OCI-LY1 (cell line): ENCODE measurements at regions not wholly inside any gene's neighbourhood (a gene's known extent, or its start where the extent isn't known, plus 50 kb on each side); places are given as distances from the start of the nearest gene placed in this dataset.

Experiments
- H2AFZ ChIP-seq: fragments of 200-600 bp; sonication (generic), shearing (Covaris generic); 2 replicates; pipeline ENCODE4 v1.6.0; 2014; ENCODE audit warnings: antibody characterized with exemption, mild to moderate bottlenecking, low read length
- H3F3A ChIP-seq: fragments of 200-600 bp; sonication (generic), shearing (Covaris generic); 2 replicates; pipeline ENCODE4 v1.6.0; 2014; ENCODE audit warnings: mild to moderate bottlenecking, antibody characterized with exemption, low read length, moderate library complexity; ENCODE audit not compliant: insufficient read depth
- H3K27ac ChIP-seq: fragments of 200-600 bp; sonication (generic); 2 replicates; pipeline ENCODE4 v1.5.1; 2014; ENCODE audit warnings: low read length, mixed run types, mild to moderate bottlenecking, low read depth; ENCODE audit not compliant: poor library complexity, severe bottlenecking
- H3K27me3 ChIP-seq: fragments of 200-600 bp; sonication (generic); 2 replicates; pipeline ENCODE4 v1.6.0; 2014; ENCODE audit warnings: antibody characterized with exemption, mild to moderate bottlenecking, low read length, moderate library complexity; ENCODE audit not compliant: insufficient read depth
- H3K36me3 ChIP-seq: fragments of 200-600 bp; sonication (generic); 2 replicates; pipeline ENCODE4 v1.6.1; 2014; ENCODE audit warnings: mild to moderate bottlenecking, antibody characterized with exemption, low read length, moderate library complexity, mixed read lengths; ENCODE audit not compliant: insufficient read depth
- H3K4me1 ChIP-seq: fragments of 200-600 bp; sonication (generic); 2 replicates; pipeline ENCODE4 v1.5.1; 2014; ENCODE audit warnings: mild to moderate bottlenecking, low read length, moderate library complexity; ENCODE audit not compliant: insufficient read depth, severe bottlenecking
- H3K4me2 ChIP-seq: fragments of 200-600 bp; sonication (generic), shearing (Covaris generic); 2 replicates; pipeline ENCODE4 v1.6.1; 2014; ENCODE audit warnings: low read length
- H3K4me3 ChIP-seq: fragments of 200-600 bp; sonication (generic); 2 replicates; pipeline ENCODE4 v1.5.1; 2014; ENCODE audit warnings: low read length, low read depth, mild to moderate bottlenecking, mixed read lengths; ENCODE audit not compliant: poor library complexity, severe bottlenecking
- H3K79me2 ChIP-seq: fragments of 200-600 bp; shearing (Covaris generic); 2 replicates; pipeline ENCODE4 v1.6.1; 2016; ENCODE audit warnings: mixed run types, low read length, mixed read lengths; ENCODE audit not compliant: insufficient read depth
- H3K9ac ChIP-seq: fragments of 200-600 bp; sonication (generic), shearing (Covaris generic); 2 replicates; pipeline ENCODE4 v1.6.1; 2014; ENCODE audit warnings: mild to moderate bottlenecking, low read length, mixed read lengths
- H3K9me2 ChIP-seq: fragments of 200-600 bp; sonication (generic), shearing (Covaris generic); 2 replicates; pipeline ENCODE4 v1.6.1; 2014; ENCODE audit warnings: low read depth, mild to moderate bottlenecking, low read length, mixed read lengths
- H3K9me3 ChIP-seq: fragments of 200-600 bp; shearing (Covaris generic); 2 replicates; pipeline ENCODE4 v1.6.1; 2014; ENCODE audit warnings: low read length, mixed read lengths
- H4K20me1 ChIP-seq: fragments of 200-600 bp; sonication (generic), shearing (Covaris generic); 2 replicates; pipeline ENCODE4 v1.6.0; 2016; ENCODE audit warnings: mild to moderate bottlenecking, low read length; ENCODE audit not compliant: insufficient read depth
- EZH2 ChIP-seq: fragments of 200-600 bp; sonication (generic), shearing (Covaris generic); IDR thresholded peaks from 2 replicates; pipeline ENCODE4 v1.8.0; 2017; ENCODE audit warnings: borderline replicate concordance, mixed run types, mild to moderate bottlenecking, antibody characterized with exemption, low read length, moderate library complexity, mixed read lengths
- TF ChIP-seq, protein P1 (sequence below): fragments of 200-600 bp; sonication (generic), shearing (Covaris generic); IDR thresholded peaks from 2 replicates; pipeline ENCODE4 v1.5.1; 2017; ENCODE audit warnings: mild to moderate bottlenecking, antibody characterized with exemption, low read length, moderate library complexity, mixed read lengths

DNA sequence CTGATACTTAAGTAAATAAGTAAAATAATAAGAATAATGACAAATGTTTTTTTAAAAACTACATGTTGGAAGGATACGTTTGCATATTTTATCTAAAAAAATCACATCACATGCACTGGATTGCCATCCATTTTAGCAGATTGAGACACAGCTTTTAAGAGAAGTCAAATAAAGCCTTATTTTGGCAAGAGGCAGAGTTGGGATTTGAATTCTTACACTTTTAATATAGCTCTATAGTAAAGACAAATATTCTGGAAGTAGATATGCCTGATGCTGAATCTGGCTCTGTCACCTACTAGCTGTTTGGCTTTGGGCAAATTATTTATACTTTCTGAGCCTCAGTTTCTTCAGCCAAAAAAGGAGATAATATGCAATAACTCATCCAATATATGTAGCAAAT, 386.4 kb downstream of the ETV1 start:
- Histone ChIP-seq H4K20me1 (no peaks in the 10 kb centered on the region), H3K9me2 (no peaks in the 10 kb centered on the region), H3K36me3 (no peaks in the 10 kb centered on the region), H3K27me3 (no peaks in the 10 kb centered on the region), H3K79me2 (no peaks in the 10 kb centered on the region), H3K4me2 (no peak overlapping the region), H3F3A (no peaks in the 10 kb centered on the region), H3K9me3 (peaks cover 5% of the 10 kb centered on the region; the same call in 1 of the 2 replicates), H3K4me3 (no peak overlapping the region), H3K4me1 (peaks cover 14% of the 10 kb centered on the region), H3K27ac (no peak overlapping the region), H2AFZ (no peak overlapping the region), H3K9ac (no peak overlapping the region)
- TF ChIP-seq, protein P1, sequence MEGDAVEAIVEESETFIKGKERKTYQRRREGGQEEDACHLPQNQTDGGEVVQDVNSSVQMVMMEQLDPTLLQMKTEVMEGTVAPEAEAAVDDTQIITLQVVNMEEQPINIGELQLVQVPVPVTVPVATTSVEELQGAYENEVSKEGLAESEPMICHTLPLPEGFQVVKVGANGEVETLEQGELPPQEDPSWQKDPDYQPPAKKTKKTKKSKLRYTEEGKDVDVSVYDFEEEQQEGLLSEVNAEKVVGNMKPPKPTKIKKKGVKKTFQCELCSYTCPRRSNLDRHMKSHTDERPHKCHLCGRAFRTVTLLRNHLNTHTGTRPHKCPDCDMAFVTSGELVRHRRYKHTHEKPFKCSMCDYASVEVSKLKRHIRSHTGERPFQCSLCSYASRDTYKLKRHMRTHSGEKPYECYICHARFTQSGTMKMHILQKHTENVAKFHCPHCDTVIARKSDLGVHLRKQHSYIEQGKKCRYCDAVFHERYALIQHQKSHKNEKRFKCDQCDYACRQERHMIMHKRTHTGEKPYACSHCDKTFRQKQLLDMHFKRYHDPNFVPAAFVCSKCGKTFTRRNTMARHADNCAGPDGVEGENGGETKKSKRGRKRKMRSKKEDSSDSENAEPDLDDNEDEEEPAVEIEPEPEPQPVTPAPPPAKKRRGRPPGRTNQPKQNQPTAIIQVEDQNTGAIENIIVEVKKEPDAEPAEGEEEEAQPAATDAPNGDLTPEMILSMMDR: no peak
- TF ChIP-seq EZH2: no peak

DNA sequence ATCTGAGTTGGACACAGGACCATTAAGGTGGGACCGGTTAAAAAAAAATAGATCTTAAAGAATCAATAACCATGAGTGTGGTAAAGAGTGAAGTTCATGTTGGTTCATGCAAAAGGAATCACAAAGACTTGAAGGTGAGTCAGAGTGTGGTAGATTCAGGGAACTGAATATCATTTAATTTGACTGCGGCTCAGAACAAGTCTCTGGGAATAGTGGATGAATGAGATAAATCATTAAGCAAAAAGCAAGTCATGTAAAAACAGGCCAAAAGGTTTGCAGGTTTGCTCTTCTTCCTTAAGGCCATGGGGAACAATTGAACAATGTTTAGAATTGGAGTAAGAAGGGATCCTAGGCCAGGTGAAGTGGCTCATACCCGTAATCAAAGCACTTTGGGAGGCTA, 385.8 kb downstream of the ETV1 start:
- H3K4me3 ChIP-seq: no peak overlapping the region
- no peaks in the 10 kb centered on the region for H3K36me3 ChIP-seq
- peaks cover 7% of the 10 kb centered on the region for H3K4me1 ChIP-seq
- H3K9me3 ChIP-seq: peaks cover 5% of the 10 kb centered on the region; the same call in 1 of the 2 replicates
- no peaks in the 10 kb centered on the region for H3K79me2 ChIP-seq
- H3K27me3 ChIP-seq: no peaks in the 10 kb centered on the region
- H4K20me1 ChIP-seq: no peaks in the 10 kb centered on the region
- no peak for TF ChIP-seq EZH2
- TF ChIP-seq, protein P1: no peak
- H3K9me2 ChIP-seq: no peaks in the 10 kb centered on the region
- no peak overlapping the region for H2AFZ ChIP-seq
- H3K9ac ChIP-seq: no peak overlapping the region
- no peaks in the 10 kb centered on the region for H3F3A ChIP-seq
- H3K27ac ChIP-seq: no peak overlapping the region
- no peak overlapping the region for H3K4me2 ChIP-seq

DNA sequence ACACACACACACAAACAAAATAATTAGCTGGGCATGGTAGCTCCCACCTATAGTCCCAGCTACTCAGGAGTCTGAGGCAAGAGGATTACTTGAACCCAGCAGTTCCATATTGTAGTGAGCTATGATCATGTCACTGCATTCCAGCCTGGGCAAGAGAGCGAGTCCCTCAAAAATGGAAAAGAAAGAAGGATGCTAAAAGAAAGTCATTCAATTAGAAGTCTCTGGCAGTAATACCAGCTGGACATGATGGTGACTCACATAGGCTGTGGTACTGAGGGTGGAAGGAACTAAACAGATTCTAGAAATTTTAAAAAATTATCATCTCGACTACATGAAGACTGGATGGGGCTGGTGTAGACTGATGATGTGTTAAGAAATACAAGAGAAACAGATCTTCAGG, 385.3 kb downstream of the ETV1 start:
- H3K9me2 ChIP-seq: no peaks in the 10 kb centered on the region
- H3K4me1 ChIP-seq: peaks cover 3% of the 10 kb centered on the region
- no peak overlapping the region for H3K9ac ChIP-seq
- H3K36me3 ChIP-seq: no peaks in the 10 kb centered on the region
- TF ChIP-seq EZH2: no peak
- TF ChIP-seq, protein P1: no peak
- no peaks in the 10 kb centered on the region for H3K27me3 ChIP-seq
- no peak overlapping the region for H3K4me3 ChIP-seq
- no peak overlapping the region for H3K4me2 ChIP-seq
- no peaks in the 10 kb centered on the region for H3K79me2 ChIP-seq
- no peak overlapping the region for H3K27ac ChIP-seq
- no peaks in the 10 kb centered on the region for H4K20me1 ChIP-seq
- H3F3A ChIP-seq: no peaks in the 10 kb centered on the region
- no peak overlapping the region for H2AFZ ChIP-seq
- peaks cover 5% of the 10 kb centered on the region; the same call in 1 of the 2 replicates for H3K9me3 ChIP-seq
